ENCODE measurements at regions not wholly inside any gene's neighbourhood (a gene's known extent, or its start where the extent isn't known, plus 50 kb on each side); places are given as distances from the start of the nearest gene placed in this dataset.

DNA sequence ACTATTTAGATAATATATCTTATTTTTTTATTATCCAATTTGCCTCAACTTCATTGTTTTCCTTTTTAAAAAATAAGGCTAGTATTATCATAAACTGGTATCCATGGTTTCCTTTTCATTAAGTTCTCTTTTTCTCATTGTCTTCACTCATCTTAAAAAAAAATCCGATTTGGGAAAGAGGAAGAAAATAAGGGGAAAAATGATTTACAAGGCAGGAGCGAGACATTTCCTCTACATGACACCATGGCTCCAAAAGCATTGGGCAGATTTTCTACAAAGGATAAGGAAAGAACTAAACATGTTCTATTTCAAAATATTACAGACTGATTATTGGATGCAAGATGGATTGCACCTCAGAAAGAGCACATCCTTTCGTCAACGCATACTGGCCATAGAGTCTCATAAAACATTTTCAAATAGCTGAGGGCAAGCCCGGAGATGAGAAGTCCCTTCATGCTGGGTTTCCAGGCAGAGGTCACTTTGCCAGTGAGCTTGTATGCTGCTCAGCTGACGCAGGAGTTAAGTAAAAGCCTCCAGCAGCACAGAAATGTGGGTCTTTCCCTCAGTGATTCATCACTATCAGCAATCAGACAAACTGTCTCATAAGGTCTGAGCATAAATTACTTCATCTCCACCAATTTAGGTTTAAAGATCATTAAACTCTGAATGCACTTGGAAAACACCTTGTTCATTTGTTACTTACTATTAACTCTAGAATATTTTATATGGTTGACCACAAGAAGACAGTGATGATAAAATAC, 129.0 kb upstream of the TNFAIP3 start:
- H3K4me3 ChIP-seq, result no peak overlapping the region

GRCh38 chr6:137738931-137739504, 128.0 kb upstream of the TNFAIP3 start:
- H3K27me3 ChIP-seq (ENCODE audit: low read depth), result no peaks in the 10 kb centered on the region
- intact Hi-C loops (cut with micrococcal nuclease), result no loop called here
- no peak overlapping the region for H3K27ac ChIP-seq (replicated peaks)
- no peaks in the 10 kb centered on the region for H3K36me3 ChIP-seq
- TF ChIP-seq CTCF (IDR thresholded peaks at IDR 0.05; ENCODE audit: borderline replicate concordance), result no peak
- H3K4me3 ChIP-seq, result no peak overlapping the region
- no peaks in the 10 kb centered on the region for H3K9me3 ChIP-seq (replicated peaks)
- no peak for DNase-seq
- H3K4me1 ChIP-seq, result no peaks in the 10 kb centered on the region

More for the DNA sequence above, 129.0 kb upstream of the TNFAIP3 start:
- intact Hi-C loops (cut with micrococcal nuclease), result no loop called here
- Histone ChIP-seq H3K27ac (replicated peaks) (no peak overlapping the region), H3K9me3 (replicated peaks) (no peaks in the 10 kb centered on the region), H3K36me3 (no peaks in the 10 kb centered on the region), H3K27me3 (ENCODE audit: low read depth) (no peaks in the 10 kb centered on the region), H3K4me1 (no peaks in the 10 kb centered on the region)
- DNase-seq, result no peak
- TF ChIP-seq CTCF (IDR thresholded peaks at IDR 0.05; ENCODE audit: borderline replicate concordance), result no peak

- Histone ChIP-seq H3K36me3 (no peaks in the 10 kb centered on the region), H3K27ac (replicated peaks) (peak overlapping the region; percentile 9), H3K9me3 (replicated peaks) (no peaks in the 10 kb centered on the region), H3K4me1 (no peaks in the 10 kb centered on the region), H3K27me3 (ENCODE audit: low read depth) (no peaks in the 10 kb centered on the region), H3K4me3 (no peak overlapping the region)
- no peak for TF ChIP-seq CTCF (IDR thresholded peaks at IDR 0.05; ENCODE audit: borderline replicate concordance)
- no peak for DNase-seq
- intact Hi-C loops (cut with micrococcal nuclease), result no loop called here
Measured at GRCh38 chr6:137739544-137739943, 127.5 kb upstream of the TNFAIP3 start.

DNA sequence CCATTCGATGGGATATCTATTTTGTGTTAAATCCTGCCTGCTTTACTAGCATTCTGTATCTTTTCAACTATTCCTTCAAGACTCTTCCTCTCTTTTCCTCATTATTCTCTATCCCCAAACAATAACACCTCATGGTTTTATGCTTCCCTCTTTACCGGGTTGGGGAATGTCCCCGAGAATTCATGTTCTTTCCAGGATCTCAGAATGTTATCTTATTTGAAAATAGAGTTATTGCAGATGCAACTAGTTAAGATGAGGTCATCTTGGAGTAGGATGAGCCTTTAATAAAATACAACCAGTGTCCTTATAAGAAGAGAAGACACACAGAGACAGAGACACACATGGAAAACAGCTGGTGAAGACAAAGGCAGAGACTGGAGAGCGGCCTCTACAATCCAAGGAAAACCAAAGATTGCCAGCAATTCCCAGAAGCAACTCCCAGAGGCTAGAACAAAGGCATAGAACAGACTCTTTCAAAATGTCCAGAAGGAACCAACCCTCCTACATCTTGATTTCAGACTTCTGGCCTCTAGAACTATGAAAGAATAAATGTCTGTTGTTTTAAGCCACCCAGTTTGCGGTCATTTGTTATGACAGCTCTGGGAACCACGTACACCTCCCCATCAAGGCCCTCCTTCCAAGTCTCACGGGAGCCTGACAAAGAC, 126.8 kb upstream of the TNFAIP3 start:
- Histone ChIP-seq H3K36me3 (no peaks in the 10 kb centered on the region), H3K4me3 (no peak overlapping the region), H3K27ac (replicated peaks) (peak overlapping the region; percentile 9), H3K4me1 (no peaks in the 10 kb centered on the region), H3K27me3 (ENCODE audit: low read depth) (no peaks in the 10 kb centered on the region), H3K9me3 (replicated peaks) (no peaks in the 10 kb centered on the region)
- no peak for DNase-seq
- intact Hi-C loops (cut with micrococcal nuclease), result no loop called here
- no peak for TF ChIP-seq CTCF (IDR thresholded peaks at IDR 0.05; ENCODE audit: borderline replicate concordance)

DNA sequence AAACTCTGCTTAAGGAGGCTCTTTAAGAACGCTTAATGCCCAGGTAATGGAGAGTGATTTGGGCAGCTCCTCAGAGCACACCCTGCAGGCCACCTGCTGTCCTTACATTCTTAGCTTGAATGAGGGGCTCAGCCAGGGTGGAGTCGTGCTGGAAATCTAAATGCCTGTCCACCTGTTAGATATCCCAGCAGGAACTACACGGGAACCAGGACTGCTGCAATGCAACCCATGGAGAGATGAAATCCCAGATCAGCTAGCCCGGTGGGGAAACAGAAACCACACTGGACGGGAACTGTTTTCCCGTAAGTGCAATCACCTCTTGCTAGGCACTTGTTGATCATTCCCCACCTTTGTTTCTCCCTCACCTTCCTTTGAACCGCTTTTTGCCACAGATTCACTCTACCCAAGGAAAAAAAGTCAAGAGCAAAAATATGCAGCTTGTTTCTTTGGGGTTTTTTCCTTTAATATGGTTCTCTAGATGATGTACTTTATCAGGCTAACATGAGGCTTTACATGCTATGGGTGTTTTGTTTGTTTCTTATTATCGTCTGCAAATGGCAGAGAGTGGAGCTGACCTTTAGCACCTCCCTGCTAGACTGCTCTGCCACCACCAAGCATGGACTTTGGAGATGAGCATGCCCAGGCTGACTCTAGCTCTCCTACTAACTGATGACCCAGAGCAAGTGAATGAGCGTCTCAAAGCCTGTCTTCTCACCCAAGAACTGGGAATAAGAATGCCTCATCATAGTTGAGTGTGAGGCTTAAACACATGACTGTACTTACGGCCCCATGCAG, 125.9 kb upstream of the TNFAIP3 start:
- Histone ChIP-seq H3K27me3 (ENCODE audit: low read depth) (no peaks in the 10 kb centered on the region), H3K27ac (replicated peaks) (no peak overlapping the region), H3K36me3 (no peaks in the 10 kb centered on the region), H3K4me3 (no peak overlapping the region), H3K9me3 (replicated peaks) (no peaks in the 10 kb centered on the region), H3K4me1 (no peaks in the 10 kb centered on the region)
- no peak for TF ChIP-seq CTCF (IDR thresholded peaks at IDR 0.05; ENCODE audit: borderline replicate concordance)
- no peak for DNase-seq
- intact Hi-C loops (cut with micrococcal nuclease), result no loop called here

Measured in left ventricle myocardium inferior (tissue), 1 donor.